ENCODE measurements at regions not wholly inside any gene's neighbourhood (a gene's known extent, or its start where the extent isn't known, plus 50 kb on each side); places are given as distances from the start of the nearest gene placed in this dataset.

GRCh38 chr5:168217497-168217896 lies 73.9 kb upstream of the WWC1 start:
- no peak for DNase-seq

GRCh38 chr5:168218746-168219145 lies 72.7 kb upstream of the WWC1 start:
- no peak overlapping the region for H2AFZ ChIP-seq (ENCODE audit: low read depth, low read length)
- H2AK5ac ChIP-seq (ENCODE audit: low read length, severe bottlenecking) = no peak overlapping the region
- H2BK120ac ChIP-seq (ENCODE audit: low read depth, low read length) = no peak overlapping the region
- H3K9me3 ChIP-seq (ENCODE audit: control insufficient read depth, low read length) = no peaks in the 10 kb centered on the region
- H3K9ac ChIP-seq (ENCODE audit: low read length) = no peak overlapping the region
- H3K36me3 ChIP-seq (ENCODE audit: control insufficient read depth in 1 of 2, insufficient read depth in 2 of 2, low read depth in 1 of 2, low read length in 2 of 2) = peaks cover 0 to 29% of the 10 kb centered on the region in 2 experiments
- H3K4me3 ChIP-seq (ENCODE audit: insufficient read depth in 1 of 2, low read depth in 1 of 2, low read length in 2 of 2) = no peak overlapping the region
- no peak overlapping the region for H3K4me2 ChIP-seq (ENCODE audit: low read length, poor library complexity, severe bottlenecking)
- H3K18ac ChIP-seq (ENCODE audit: low read depth in 1 of 2, low read length in 2 of 2) = no peak overlapping the region
- WGBS = 84% methylated on average over 9 of the region's 9 CpGs
- H2BK15ac ChIP-seq (ENCODE audit: low read depth, poor library complexity, severe bottlenecking) = no peak overlapping the region
- no peaks in the 10 kb centered on the region for H3K79me1 ChIP-seq (replicated peaks; ENCODE audit: low read length, poor library complexity, severe bottlenecking)
- H3K27ac ChIP-seq (ENCODE audit: low read length, poor library complexity, severe bottlenecking) = no peak overlapping the region
- no peak overlapping the region for H3K4ac ChIP-seq (ENCODE audit: low read depth in 1 of 2, low read length in 2 of 2)
- H2BK5ac ChIP-seq (ENCODE audit: low read depth, low read length, poor library complexity, severe bottlenecking) = no peak overlapping the region
- H2BK12ac ChIP-seq (ENCODE audit: low read length in 2 of 2) = peak overlapping the region in 1 of 2 experiments; percentile 74
- no peak for DNase-seq
- no peak overlapping the region for H3K23ac ChIP-seq (ENCODE audit: low read length in 2 of 2)
- no peak overlapping the region for H4K8ac ChIP-seq (ENCODE audit: low read length)
- H3K14ac ChIP-seq (ENCODE audit: low read length in 2 of 2) = no peak overlapping the region
- no peaks in the 10 kb centered on the region for H3K4me1 ChIP-seq (ENCODE audit: control insufficient read depth, insufficient read depth, low read depth, low read length)
- H4K91ac ChIP-seq (ENCODE audit: low read length) = no peak overlapping the region
- H3K27me3 ChIP-seq (ENCODE audit: control insufficient read depth in 1 of 2, insufficient read depth in 1 of 2, low read length in 2 of 2) = peaks cover 0 to 56% of the 10 kb centered on the region in 2 experiments

More at GRCh38 chr5:168217497-168217896, 73.9 kb upstream of the WWC1 start:
- WGBS = 90% methylated on average over 7 of the region's 7 CpGs
- Histone ChIP-seq H3K27ac (ENCODE audit: low read length, poor library complexity, severe bottlenecking) (no peak overlapping the region), H3K18ac (ENCODE audit: low read depth in 1 of 2, low read length in 2 of 2) (no peak overlapping the region), H3K23ac (ENCODE audit: low read length in 2 of 2) (no peak overlapping the region), H4K91ac (ENCODE audit: low read length) (no peak overlapping the region), H4K8ac (ENCODE audit: low read length) (no peak overlapping the region), H2AFZ (ENCODE audit: low read depth, low read length) (no peak overlapping the region), H3K4ac (ENCODE audit: low read depth in 1 of 2, low read length in 2 of 2) (no peak overlapping the region), H3K4me1 (ENCODE audit: control insufficient read depth, insufficient read depth, low read depth, low read length) (no peaks in the 10 kb centered on the region), H2BK120ac (ENCODE audit: low read depth, low read length) (no peak overlapping the region), H3K9me3 (ENCODE audit: control insufficient read depth, low read length) (no peaks in the 10 kb centered on the region), H3K79me1 (replicated peaks; ENCODE audit: low read length, poor library complexity, severe bottlenecking) (no peaks in the 10 kb centered on the region), H3K4me2 (ENCODE audit: low read length, poor library complexity, severe bottlenecking) (no peak overlapping the region), H3K14ac (ENCODE audit: low read length in 2 of 2) (no peak overlapping the region), H2AK5ac (ENCODE audit: low read length, severe bottlenecking) (no peak overlapping the region), H3K4me3 (ENCODE audit: insufficient read depth in 1 of 2, low read depth in 1 of 2, low read length in 2 of 2) (no peak overlapping the region), H2BK5ac (ENCODE audit: low read depth, low read length, poor library complexity, severe bottlenecking) (no peak overlapping the region), H3K9ac (ENCODE audit: low read length) (no peak overlapping the region), H3K36me3 (ENCODE audit: control insufficient read depth in 1 of 2, insufficient read depth in 2 of 2, low read depth in 1 of 2, low read length in 2 of 2) (peaks cover 0 to 27% of the 10 kb centered on the region in 2 experiments), H2BK15ac (ENCODE audit: low read depth, poor library complexity, severe bottlenecking) (no peak overlapping the region), H3K27me3 (ENCODE audit: control insufficient read depth in 1 of 2, insufficient read depth in 1 of 2, low read length in 2 of 2) (peaks cover 0 to 48% of the 10 kb centered on the region in 2 experiments), H2BK12ac (ENCODE audit: low read length in 2 of 2) (no peak overlapping the region)

- Histone ChIP-seq H3K4ac (ENCODE audit: low read depth in 1 of 2, low read length in 2 of 2) (no peak overlapping the region), H3K36me3 (ENCODE audit: control insufficient read depth in 1 of 2, insufficient read depth in 2 of 2, low read depth in 1 of 2, low read length in 2 of 2) (peaks cover 0 to 30% of the 10 kb centered on the region in 2 experiments), H3K23ac (ENCODE audit: low read length in 2 of 2) (no peak overlapping the region), H3K9me3 (ENCODE audit: control insufficient read depth, low read length) (no peaks in the 10 kb centered on the region), H3K9ac (ENCODE audit: low read length) (peak overlapping the region; percentile 80), H2BK12ac (ENCODE audit: low read length in 2 of 2) (no peak overlapping the region), H3K18ac (ENCODE audit: low read depth in 1 of 2, low read length in 2 of 2) (no peak overlapping the region), H2AK5ac (ENCODE audit: low read length, severe bottlenecking) (no peak overlapping the region), H4K8ac (ENCODE audit: low read length) (peak overlapping the region; percentile 58), H2BK15ac (ENCODE audit: low read depth, poor library complexity, severe bottlenecking) (no peak overlapping the region), H3K4me3 (ENCODE audit: insufficient read depth in 1 of 2, low read depth in 1 of 2, low read length in 2 of 2) (no peak overlapping the region), H2AFZ (ENCODE audit: low read depth, low read length) (peak overlapping the region; percentile 30), H2BK5ac (ENCODE audit: low read depth, low read length, poor library complexity, severe bottlenecking) (no peak overlapping the region), H4K91ac (ENCODE audit: low read length) (no peak overlapping the region), H3K4me1 (ENCODE audit: control insufficient read depth, insufficient read depth, low read depth, low read length) (no peaks in the 10 kb centered on the region), H3K27me3 (ENCODE audit: control insufficient read depth in 1 of 2, insufficient read depth in 1 of 2, low read length in 2 of 2) (peaks cover 0 to 53% of the 10 kb centered on the region in 2 experiments), H3K27ac (ENCODE audit: low read length, poor library complexity, severe bottlenecking) (no peak overlapping the region), H3K79me1 (replicated peaks; ENCODE audit: low read length, poor library complexity, severe bottlenecking) (no peaks in the 10 kb centered on the region), H2BK120ac (ENCODE audit: low read depth, low read length) (no peak overlapping the region), H3K4me2 (ENCODE audit: low read length, poor library complexity, severe bottlenecking) (no peak overlapping the region), H3K14ac (ENCODE audit: low read length in 2 of 2) (no peak overlapping the region)
- WGBS = 37% methylated on average over 6 of the region's 8 CpGs
- peak; percentile 81 for DNase-seq
Measured at GRCh38 chr5:168219515-168220410, 71.7 kb upstream of the WWC1 start.

GRCh38 chr5:168224085-168224484 lies 67.4 kb upstream of the WWC1 start:
- peaks cover 2% of the 10 kb centered on the region for H3K79me1 ChIP-seq (replicated peaks; ENCODE audit: low read length, poor library complexity, severe bottlenecking)
- H2BK120ac ChIP-seq (ENCODE audit: low read depth, low read length) = no peak overlapping the region
- peaks cover 0 to 44% of the 10 kb centered on the region in 2 experiments for H3K27me3 ChIP-seq (ENCODE audit: control insufficient read depth in 1 of 2, insufficient read depth in 1 of 2, low read length in 2 of 2)
- H2AK5ac ChIP-seq (ENCODE audit: low read length, severe bottlenecking) = no peak overlapping the region
- H4K91ac ChIP-seq (ENCODE audit: low read length) = no peak overlapping the region
- H3K36me3 ChIP-seq (ENCODE audit: control insufficient read depth in 1 of 2, insufficient read depth in 2 of 2, low read depth in 1 of 2, low read length in 2 of 2) = peaks cover 0 to 24% of the 10 kb centered on the region in 2 experiments
- no peak overlapping the region for H3K9ac ChIP-seq (ENCODE audit: low read length)
- H3K4me2 ChIP-seq (ENCODE audit: low read length, poor library complexity, severe bottlenecking) = no peak overlapping the region
- no peak overlapping the region for H3K14ac ChIP-seq (ENCODE audit: low read length in 2 of 2)
- H2BK12ac ChIP-seq (ENCODE audit: low read length in 2 of 2) = no peak overlapping the region
- no peak overlapping the region for H2BK5ac ChIP-seq (ENCODE audit: low read depth, low read length, poor library complexity, severe bottlenecking)
- no peak overlapping the region for H2BK15ac ChIP-seq (ENCODE audit: low read depth, poor library complexity, severe bottlenecking)
- no peak overlapping the region for H3K23ac ChIP-seq (ENCODE audit: low read length in 2 of 2)
- 90% methylated on average over 5 of the region's 5 CpGs for WGBS
- DNase-seq = no peak
- no peak overlapping the region for H3K4ac ChIP-seq (ENCODE audit: low read depth in 1 of 2, low read length in 2 of 2)
- H3K4me1 ChIP-seq (ENCODE audit: control insufficient read depth, insufficient read depth, low read depth, low read length) = no peaks in the 10 kb centered on the region
- no peak overlapping the region for H3K18ac ChIP-seq (ENCODE audit: low read depth in 1 of 2, low read length in 2 of 2)
- H3K4me3 ChIP-seq (ENCODE audit: insufficient read depth in 1 of 2, low read depth in 1 of 2, low read length in 2 of 2) = no peak overlapping the region
- no peak overlapping the region for H4K8ac ChIP-seq (ENCODE audit: low read length)
- H3K9me3 ChIP-seq (ENCODE audit: control insufficient read depth, low read length) = no peaks in the 10 kb centered on the region
- no peak overlapping the region for H2AFZ ChIP-seq (ENCODE audit: low read depth, low read length)
- H3K27ac ChIP-seq (ENCODE audit: low read length, poor library complexity, severe bottlenecking) = no peak overlapping the region
